K562 (cell line): ENCODE measurements at regions not wholly inside any gene's neighbourhood (a gene's known extent, or its start where the extent isn't known, plus 50 kb on each side); places are given as distances from the start of the nearest gene placed in this dataset.

ENCODE experiments used
- CBX2 ChIP-seq: fragments of 200-600 bp; sonication (generic); IDR thresholded peaks from one replicate; pipeline ENCODE4 v1.6.1; 2012; ENCODE audit warnings: mild to moderate bottlenecking, low read length, inconsistent platforms; ENCODE audit not compliant: insufficient read depth, poor library complexity, severe bottlenecking
- FIP1L1 ChIP-seq: fragments of 200-400 bp; formaldehyde crosslinking; IDR thresholded peaks from 2 replicates; pipeline ENCODE4 v1.6.1; 2018; ENCODE audit warnings: mild to moderate bottlenecking, low read depth, low read length; ENCODE audit not compliant: poor library complexity, severe bottlenecking
- MYC ChIP-seq, 2 experiments: fragments of 250-450 bp in 1 of 2; sonication (Bioruptor Pico) in 1 of 2; IDR thresholded peaks; 2 replicates each; pipeline versions ENCODE4 v1.5.1 to v1.6.1; 2012 to 2021; ENCODE audit warnings: low read depth in 2 of 2, borderline replicate concordance in 1 of 2, improper control_type of control experiment in 1 of 2, low read length in 1 of 2, mild to moderate bottlenecking in 1 of 2, moderate library complexity in 1 of 2
- POU5F1 ChIP-seq: fragments of 150-350 bp; IDR thresholded peaks from 2 replicates; pipeline ENCODE4 v1.6.1; 2014; ENCODE audit warnings: borderline replicate concordance, low read length, low read depth, mild to moderate bottlenecking; ENCODE audit not compliant: partially characterized antibody
- ZNF318 ChIP-seq, 2 experiments: fragments of 450-650 bp; IDR thresholded peaks; 2 replicates each; pipeline ENCODE4 v1.6.1; 2016; ENCODE audit warnings: mild to moderate bottlenecking in 2 of 2, borderline replicate concordance in 1 of 2, low read depth in 1 of 2, moderate library complexity in 1 of 2
- TF ChIP-seq, protein P1 (sequence below): fragments of 250-450 bp; sonication (Bioruptor Pico); IDR thresholded peaks from 2 replicates; pipeline ENCODE4 v1.4.0; 2020

DNA sequence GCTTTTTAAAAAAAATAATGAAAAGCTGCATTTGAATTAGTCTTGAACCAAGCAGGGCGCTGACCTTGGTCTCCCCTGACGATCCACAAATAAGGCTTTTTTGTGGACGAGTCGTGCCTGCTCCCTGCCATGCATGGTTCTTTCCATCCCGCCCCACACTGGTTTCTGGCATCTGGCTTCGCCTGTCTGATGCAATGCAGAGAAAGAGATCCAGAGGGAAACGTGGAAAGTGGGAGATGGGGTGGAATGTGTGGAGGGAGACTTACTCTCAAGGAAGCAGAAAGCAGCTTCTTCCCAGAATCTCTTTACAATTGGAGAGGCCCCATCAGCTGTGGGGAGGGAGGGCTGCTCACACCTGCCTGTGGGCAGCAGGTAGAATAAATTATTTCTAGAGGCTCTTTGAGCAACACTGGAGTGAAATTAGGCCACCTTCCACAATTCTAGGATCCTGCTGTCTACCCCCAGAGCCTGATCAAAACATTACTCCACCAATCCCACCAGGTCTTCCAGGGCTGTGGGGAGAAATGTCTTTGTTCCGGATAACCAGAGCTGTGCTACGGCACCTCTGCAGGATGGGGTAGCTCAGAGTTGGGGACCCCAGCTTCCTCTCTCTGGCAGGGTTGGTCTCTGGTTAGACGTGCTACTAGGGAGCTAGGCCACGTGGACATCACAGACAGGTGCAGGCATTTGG is 183.5 kb downstream of the UQCRFS1 start:
- no peak for TF ChIP-seq FIP1L1
- TF ChIP-seq CBX2, result no peak
- TF ChIP-seq MYC (IDR thresholded peaks at IDR 0.05; ENCODE audit: low read depth, low read length), result no peak
- TF ChIP-seq MYC (CRISPR knock-in tag; IDR thresholded peaks at IDR 0.05; ENCODE audit: borderline replicate concordance, low read depth), result no peak
- no peak for TF ChIP-seq POU5F1
- TF ChIP-seq ZNF318 (IDR thresholded peaks at IDR 0.05; ENCODE audit: borderline replicate concordance in 1 of 2, low read depth in 1 of 2), result no peak
- TF ChIP-seq, protein P1, sequence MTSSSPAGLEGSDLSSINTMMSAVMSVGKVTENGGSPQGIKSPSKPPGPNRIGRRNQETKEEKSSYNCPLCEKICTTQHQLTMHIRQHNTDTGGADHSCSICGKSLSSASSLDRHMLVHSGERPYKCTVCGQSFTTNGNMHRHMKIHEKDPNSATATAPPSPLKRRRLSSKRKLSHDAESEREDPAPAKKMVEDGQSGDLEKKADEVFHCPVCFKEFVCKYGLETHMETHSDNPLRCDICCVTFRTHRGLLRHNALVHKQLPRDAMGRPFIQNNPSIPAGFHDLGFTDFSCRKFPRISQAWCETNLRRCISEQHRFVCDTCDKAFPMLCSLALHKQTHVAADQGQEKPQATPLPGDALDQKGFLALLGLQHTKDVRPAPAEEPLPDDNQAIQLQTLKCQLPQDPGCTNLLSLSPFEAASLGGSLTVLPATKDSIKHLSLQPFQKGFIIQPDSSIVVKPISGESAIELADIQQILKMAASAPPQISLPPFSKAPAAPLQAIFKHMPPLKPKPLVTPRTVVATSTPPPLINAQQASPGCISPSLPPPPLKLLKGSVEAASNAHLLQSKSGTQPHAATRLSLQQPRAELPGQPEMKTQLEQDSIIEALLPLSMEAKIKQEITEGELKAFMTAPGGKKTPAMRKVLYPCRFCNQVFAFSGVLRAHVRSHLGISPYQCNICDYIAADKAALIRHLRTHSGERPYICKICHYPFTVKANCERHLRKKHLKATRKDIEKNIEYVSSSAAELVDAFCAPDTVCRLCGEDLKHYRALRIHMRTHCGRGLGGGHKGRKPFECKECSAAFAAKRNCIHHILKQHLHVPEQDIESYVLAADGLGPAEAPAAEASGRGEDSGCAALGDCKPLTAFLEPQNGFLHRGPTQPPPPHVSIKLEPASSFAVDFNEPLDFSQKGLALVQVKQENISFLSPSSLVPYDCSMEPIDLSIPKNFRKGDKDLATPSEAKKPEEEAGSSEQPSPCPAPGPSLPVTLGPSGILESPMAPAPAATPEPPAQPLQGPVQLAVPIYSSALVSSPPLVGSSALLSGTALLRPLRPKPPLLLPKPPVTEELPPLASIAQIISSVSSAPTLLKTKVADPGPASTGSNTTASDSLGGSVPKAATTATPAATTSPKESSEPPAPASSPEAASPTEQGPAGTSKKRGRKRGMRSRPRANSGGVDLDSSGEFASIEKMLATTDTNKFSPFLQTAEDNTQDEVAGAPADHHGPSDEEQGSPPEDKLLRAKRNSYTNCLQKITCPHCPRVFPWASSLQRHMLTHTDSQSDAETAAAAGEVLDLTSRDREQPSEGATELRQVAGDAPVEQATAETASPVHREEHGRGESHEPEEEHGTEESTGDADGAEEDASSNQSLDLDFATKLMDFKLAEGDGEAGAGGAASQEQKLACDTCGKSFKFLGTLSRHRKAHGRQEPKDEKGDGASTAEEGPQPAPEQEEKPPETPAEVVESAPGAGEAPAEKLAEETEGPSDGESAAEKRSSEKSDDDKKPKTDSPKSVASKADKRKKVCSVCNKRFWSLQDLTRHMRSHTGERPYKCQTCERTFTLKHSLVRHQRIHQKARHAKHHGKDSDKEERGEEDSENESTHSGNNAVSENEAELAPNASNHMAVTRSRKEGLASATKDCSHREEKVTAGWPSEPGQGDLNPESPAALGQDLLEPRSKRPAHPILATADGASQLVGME (CRISPR knock-in tag), result no peak
